ENCODE measurements at regions not wholly inside any gene's neighbourhood (a gene's known extent, or its start where the extent isn't known, plus 50 kb on each side); places are given as distances from the start of the nearest gene placed in this dataset.
"Not testable (repeated sequence)": the region's sequence is repeated elsewhere in the genome, so short reads cannot be mapped to it uniquely, and the experiment has no call there.

- CTCF ChIA-PET, result no interaction called here
- DNase-seq, result no peak
- Histone ChIP-seq H3K27ac (ENCODE audit: low read depth in 1 of 2, low read length in 2 of 2) (no peak overlapping the region), H3K36me3 (ENCODE audit: insufficient read depth, low read length) (no peaks in the 10 kb centered on the region), H3K9me3 (ENCODE audit: control insufficient read depth in 1 of 2, insufficient read depth in 1 of 2, low read length in 2 of 2) (peaks cover 0 to 14% of the 10 kb centered on the region in 2 experiments), H3K4me3 (ENCODE audit: low read length) (no peak overlapping the region), H3K27me3 (ENCODE audit: control insufficient read depth in 1 of 2, insufficient read depth in 2 of 2, low read length in 2 of 2) (peaks cover 0 to 12% of the 10 kb centered on the region in 2 experiments), H3K4me1 (ENCODE audit: insufficient read depth, low read length) (no peaks in the 10 kb centered on the region)
- no peak for TF ChIP-seq CTCF (IDR thresholded peaks at IDR 0.05)
- POLR2A ChIA-PET, result no interaction called here
- Mint-ChIP-seq H3K9me3 (peaks cover 5% of the 10 kb centered on the region), H3K36me3 (ENCODE audit: low read depth) (no peaks in the 10 kb centered on the region), H3K4me1 (ENCODE audit: low read depth) (no peaks in the 10 kb centered on the region), H3K4me3 (no peak overlapping the region), H3K27ac (no peak overlapping the region), H3K27me3 (peaks cover 43% of the 10 kb centered on the region)
- intact Hi-C loops (cut with DNase I, micrococcal nuclease), result no loop called here
- no peak for ATAC-seq (ENCODE audit: poor library complexity)
These were observed 82.0 kb upstream of the PDZD8 start for GRCh38 chr10:117457071-117457810.

- no peaks in the 10 kb centered on the region for H3K4me1 Mint-ChIP-seq (ENCODE audit: low read depth)
- no peak for TF ChIP-seq CTCF (IDR thresholded peaks at IDR 0.05)
- no peak overlapping the region for H3K27ac Mint-ChIP-seq
- Histone ChIP-seq H3K27ac (ENCODE audit: low read depth in 1 of 2, low read length in 2 of 2) (no peak overlapping the region), H3K36me3 (ENCODE audit: insufficient read depth, low read length) (no peaks in the 10 kb centered on the region), H3K9me3 (ENCODE audit: control insufficient read depth in 1 of 2, insufficient read depth in 1 of 2, low read length in 2 of 2) (peaks cover 0 to 14% of the 10 kb centered on the region in 2 experiments), H3K4me1 (ENCODE audit: insufficient read depth, low read length) (no peaks in the 10 kb centered on the region), H3K4me3 (ENCODE audit: low read length) (no peak overlapping the region), H3K27me3 (ENCODE audit: control insufficient read depth in 1 of 2, insufficient read depth in 2 of 2, low read length in 2 of 2) (peaks cover 0 to 12% of the 10 kb centered on the region in 2 experiments)
- intact Hi-C loops (cut with DNase I, micrococcal nuclease), result no loop called here
- H3K4me3 Mint-ChIP-seq, result no peak overlapping the region
- ATAC-seq (ENCODE audit: poor library complexity) (no peak), DNase-seq (no peak)
- peaks cover 8% of the 10 kb centered on the region for H3K9me3 Mint-ChIP-seq
- CTCF ChIA-PET, result no interaction called here
- POLR2A ChIA-PET, result no interaction called here
- H3K36me3 Mint-ChIP-seq (ENCODE audit: low read depth), result no peaks in the 10 kb centered on the region
- peaks cover 55% of the 10 kb centered on the region for H3K27me3 Mint-ChIP-seq
These were observed 80.1 kb upstream of the PDZD8 start for GRCh38 chr10:117455346-117455745.

GRCh38 chr10:117454502-117454901 lies 79.3 kb upstream of the PDZD8 start:
- H3K36me3 ChIP-seq (ENCODE audit: insufficient read depth, low read length), result no peaks in the 10 kb centered on the region
- ATAC-seq (ENCODE audit: poor library complexity) (no peak), DNase-seq (peak in 1 of 14 experiments; percentile 15)
- Mint-ChIP-seq H3K36me3 (ENCODE audit: low read depth) (no peaks in the 10 kb centered on the region), H3K4me3 (no peak overlapping the region), H3K4me1 (ENCODE audit: low read depth) (no peaks in the 10 kb centered on the region), H3K27me3 (peaks cover 55% of the 10 kb centered on the region), H3K27ac (no peak overlapping the region), H3K9me3 (peaks cover 8% of the 10 kb centered on the region)
- ChIA-PET CTCF (no interaction called here), POLR2A (no interaction called here)
- peaks cover 0 to 12% of the 10 kb centered on the region in 2 experiments for H3K27me3 ChIP-seq (ENCODE audit: control insufficient read depth in 1 of 2, insufficient read depth in 2 of 2, low read length in 2 of 2)
- intact Hi-C loops (cut with DNase I, micrococcal nuclease), result no loop called here
- no peak overlapping the region for H3K4me3 ChIP-seq (ENCODE audit: low read length)
- H3K4me1 ChIP-seq (ENCODE audit: insufficient read depth, low read length), result no peaks in the 10 kb centered on the region
- peaks cover 0 to 17% of the 10 kb centered on the region in 2 experiments for H3K9me3 ChIP-seq (ENCODE audit: control insufficient read depth in 1 of 2, insufficient read depth in 1 of 2, low read length in 2 of 2)
- no peak for TF ChIP-seq CTCF (IDR thresholded peaks at IDR 0.05)
- H3K27ac ChIP-seq (ENCODE audit: low read depth in 1 of 2, low read length in 2 of 2), result no peak overlapping the region

- H3K36me3 Mint-ChIP-seq (ENCODE audit: low read depth); H3K27ac Mint-ChIP-seq; POLR2A ChIA-PET: not testable (repeated sequence)
These were observed 78.2 kb upstream of the PDZD8 start for GRCh38 chr10:117453484-117453883.

More at GRCh38 chr10:117453484-117453883, 78.2 kb upstream of the PDZD8 start:
- H3K27me3 ChIP-seq (ENCODE audit: control insufficient read depth in 1 of 2, insufficient read depth in 2 of 2, low read length in 2 of 2); intact Hi-C loops (cut with DNase I, micrococcal nuclease); H3K36me3 ChIP-seq (ENCODE audit: insufficient read depth, low read length); DNase-seq; ATAC-seq (ENCODE audit: poor library complexity); CTCF ChIA-PET; H3K4me1 ChIP-seq (ENCODE audit: insufficient read depth, low read length); H3K9me3 Mint-ChIP-seq; H3K4me3 ChIP-seq (ENCODE audit: low read length); H3K27ac ChIP-seq (ENCODE audit: low read depth in 1 of 2, low read length in 2 of 2); H3K4me3 Mint-ChIP-seq; H3K4me1 Mint-ChIP-seq (ENCODE audit: low read depth): not testable (repeated sequence)
- H3K27me3 Mint-ChIP-seq, result peaks cover 47% of the 10 kb centered on the region
- peaks cover 0 to 20% of the 10 kb centered on the region in 2 experiments for H3K9me3 ChIP-seq (ENCODE audit: control insufficient read depth in 1 of 2, insufficient read depth in 1 of 2, low read length in 2 of 2)
